SK-N-SH (cell line): ENCODE measurements at regions not wholly inside any gene's neighbourhood (a gene's known extent, or its start where the extent isn't known, plus 50 kb on each side); places are given as distances from the start of the nearest gene placed in this dataset.

Experiments
- CTCF ChIA-PET: fragments of 300-600, 350-600 bp; formaldehyde crosslinking; extraction: SDS; loops from one replicate; lab custom pipeline; 2021; lab: Yijun Ruan, JAX
- POLR2A ChIA-PET: fragments of 350-600 bp; sonication (Branson Sonifier 250); formaldehyde crosslinking; extraction: SDS; loops from one replicate; lab custom pipeline; 2020; ENCODE audit warnings: antibody characterized with exemption, inconsistent platforms; lab: Yijun Ruan, JAX
- DNase-seq: peaks from one replicate; pipeline ENCODE4 v3.0.0; 2012
- H2AFZ ChIP-seq: fragments of 200-600 bp; sonication (generic); 2 replicates; pipeline ENCODE4 v1.8.1; 2016; ENCODE audit warnings: antibody characterized with exemption, mild to moderate bottlenecking, low read depth
- H3F3A ChIP-seq: fragments of 200-600 bp; sonication (generic); replicated peaks from 2 replicates; pipeline ENCODE3; 2016; ENCODE audit warnings: antibody characterized with exemption, mild to moderate bottlenecking; ENCODE audit not compliant: insufficient read depth
- H3K27ac ChIP-seq, 2 experiments: fragments of 200-500 bp in 1 of 2; fragments of 200-600 bp in 1 of 2; sonication (Bioruptor generic) in 1 of 2; sonication (generic), shearing (Covaris generic) in 1 of 2; 2 replicates each; pipeline versions ENCODE4 v1.5.1 to v1.6.1; 2014 to 2016; ENCODE audit warnings: low read depth in 2 of 2, inconsistent platforms in 1 of 2, low read length in 1 of 2, mild to moderate bottlenecking in 1 of 2, mixed read lengths in 1 of 2
- H3K27me3 ChIP-seq: fragments of 200-600 bp; sonication (generic), shearing (Covaris generic); 2 replicates; pipeline ENCODE4 v1.6.1; 2016; ENCODE audit warnings: mixed run types; ENCODE audit not compliant: insufficient read depth
- H3K36me3 ChIP-seq, 2 experiments: fragments of 200-500 bp in 1 of 2; fragments of 200-600 bp in 1 of 2; sonication (Bioruptor generic) in 1 of 2; sonication (generic) in 1 of 2; replicated peaks in 1 of 2; 2 replicates each; pipeline versions ENCODE3 to v1.5.1; 2014 to 2016; ENCODE audit warnings: low read length in 1 of 2, mild to moderate bottlenecking in 1 of 2; ENCODE audit not compliant: insufficient read depth in 2 of 2, control insufficient read depth in 1 of 2
- H3K4me1 ChIP-seq, 2 experiments: fragments of 200-500 bp in 1 of 2; fragments of 200-600 bp in 1 of 2; sonication (Bioruptor generic) in 1 of 2; sonication (generic), shearing (Covaris generic) in 1 of 2; 2 replicates each; pipeline versions ENCODE4 v1.5.1 to v1.6.1; 2014 to 2016; ENCODE audit warnings: low read depth in 1 of 2, low read length in 1 of 2, mixed run types in 1 of 2; ENCODE audit not compliant: insufficient read depth in 2 of 2, control insufficient read depth in 1 of 2
- H3K4me2 ChIP-seq: fragments of 200-600 bp; sonication (generic), shearing (Covaris generic); 2 replicates; pipeline ENCODE4 v1.6.1; 2017; ENCODE audit warnings: mixed run types
- H3K4me3 ChIP-seq, 2 experiments: fragments of 200-500 bp in 1 of 2; fragments of 200-600 bp in 1 of 2; sonication (Bioruptor generic) in 1 of 2; sonication (generic), shearing (Covaris generic) in 1 of 2; 2 replicates each; pipeline versions ENCODE4 v1.5.1 to v1.8.1; 2014 to 2016; ENCODE audit warnings: low read depth in 2 of 2, inconsistent platforms in 1 of 2, low read length in 1 of 2, mild to moderate bottlenecking in 1 of 2, mixed read lengths in 1 of 2, moderate library complexity in 1 of 2
- H3K79me2 ChIP-seq: fragments of 200-600 bp; sonication (generic); 2 replicates; pipeline ENCODE4 v1.8.1; 2017; ENCODE audit warnings: mild to moderate bottlenecking; ENCODE audit not compliant: insufficient read depth
- H3K9ac ChIP-seq: fragments of 200-600 bp; sonication (generic); 2 replicates; pipeline ENCODE4 v1.6.1; 2017; ENCODE audit warnings: mixed run types
- H3K9me2 ChIP-seq: fragments of 200-600 bp; sonication (generic); 2 replicates; pipeline ENCODE4 v1.6.1; 2017; ENCODE audit warnings: mixed run types
- H3K9me3 ChIP-seq: fragments of 200-600 bp; sonication (generic); 2 replicates; pipeline ENCODE4 v1.6.1; 2017; ENCODE audit warnings: mixed run types, mild to moderate bottlenecking, moderate library complexity
- H4K20me1 ChIP-seq: fragments of 200-600 bp; sonication (generic); 2 replicates; pipeline ENCODE4 v1.6.1; 2017; ENCODE audit warnings: mild to moderate bottlenecking, mixed run types; ENCODE audit not compliant: insufficient read depth
- CTCF ChIP-seq: fragments of 200-600 bp; sonication (generic); IDR thresholded peaks from 2 replicates; pipeline ENCODE4 v1.6.1; 2017; ENCODE audit warnings: antibody characterized with exemption, mild to moderate bottlenecking, moderate library complexity
- EP300 ChIP-seq, 2 experiments: IDR thresholded peaks; 2 replicates each; pipeline versions ENCODE4 v1.4.0 to v1.6.1; 2012; ENCODE audit warnings: borderline replicate concordance in 1 of 2, low read depth in 1 of 2, low read length in 1 of 2
- EZH2phosphoT487 ChIP-seq: fragments of 200-600 bp; sonication (generic); IDR thresholded peaks from 2 replicates; pipeline ENCODE4 v1.6.1; 2017; ENCODE audit warnings: low read depth, mixed run types, mild to moderate bottlenecking, antibody characterized with exemption, moderate library complexity, borderline replicate concordance
- FOXJ3 ChIP-seq: sonication (generic); formaldehyde crosslinking; IDR thresholded peaks from 2 replicates; pipeline ENCODE4 v1.5.1; 2020; ENCODE audit warnings: mild to moderate bottlenecking, missing genetic modification reagents
- IRF3 ChIP-seq: fragments of 150-350 bp; IDR thresholded peaks from 2 replicates; pipeline ENCODE4 v1.6.1; 2016; ENCODE audit warnings: mild to moderate bottlenecking, low read depth, low read length
- JUND ChIP-seq: IDR thresholded peaks from 2 replicates; pipeline ENCODE4 v1.4.0; 2012
- MAX ChIP-seq: IDR thresholded peaks from 2 replicates; pipeline ENCODE4 v1.4.0; 2012; ENCODE audit warnings: low read depth
- MXI1 ChIP-seq: IDR thresholded peaks from 2 replicates; pipeline ENCODE4 v1.6.1; 2012; ENCODE audit warnings: mild to moderate bottlenecking, low read depth, low read length, improper control_type of control experiment
- POLR2AphosphoS5 ChIP-seq: IDR thresholded peaks from 2 replicates; pipeline ENCODE4 v1.6.1; 2012; ENCODE audit warnings: low read depth, low read length
- RAD21 ChIP-seq: IDR thresholded peaks from 2 replicates; pipeline ENCODE4 v1.6.1; 2012; ENCODE audit warnings: mild to moderate bottlenecking, low read length
- RFX5 ChIP-seq: IDR thresholded peaks from 2 replicates; pipeline ENCODE4 v1.6.1; 2012; ENCODE audit warnings: mild to moderate bottlenecking, improper control_type of control experiment, low read length
- SIN3A ChIP-seq: IDR thresholded peaks from 2 replicates; pipeline ENCODE4 v1.6.1; 2012; ENCODE audit warnings: low read depth, mild to moderate bottlenecking, low read length, moderate library complexity, borderline replicate concordance
- SMC3 ChIP-seq: IDR thresholded peaks from 2 replicates; pipeline ENCODE4 v1.6.1; 2012; ENCODE audit warnings: low read depth, low read length, improper control_type of control experiment
- TAF1 ChIP-seq: IDR thresholded peaks from 2 replicates; pipeline ENCODE4 v1.6.1; 2012; ENCODE audit warnings: low read depth, mild to moderate bottlenecking, low read length, moderate library complexity, borderline replicate concordance
- TCF12 ChIP-seq: IDR thresholded peaks from 2 replicates; pipeline ENCODE4 v1.4.0; 2012
- TEAD4 ChIP-seq: IDR thresholded peaks from 2 replicates; pipeline ENCODE4 v1.4.0; 2012; ENCODE audit warnings: mild to moderate bottlenecking, borderline replicate concordance; ENCODE audit not compliant: insufficient read depth
- USF2 ChIP-seq: fragments of 150-350 bp; IDR thresholded peaks from 2 replicates; pipeline ENCODE4 v1.6.1; 2017; ENCODE audit warnings: antibody characterized with exemption, low read length, low read depth, borderline replicate concordance
- ZBTB33 ChIP-seq: IDR thresholded peaks from 2 replicates; pipeline ENCODE4 v1.4.0; 2012; ENCODE audit warnings: low read depth, borderline replicate concordance
- WGBS: methylation state at CpG from one replicate; pipeline ENCODE4 v1.1.6; 2017; ENCODE audit warnings: low lambda C conversion rate; 5-methylcytosine and 5-hydroxymethylcytosine counted together

- Histone ChIP-seq H2AFZ (no peak overlapping the region), H3K9me2 (no peaks in the 10 kb centered on the region), H3K27ac (no peak overlapping the region), H3K4me2 (no peak overlapping the region), H3K9ac (no peak overlapping the region), H3K36me3 (no peaks in the 10 kb centered on the region), H3K27me3 (no peaks in the 10 kb centered on the region), H3K4me1 (no peaks in the 10 kb centered on the region), H3K9me3 (no peaks in the 10 kb centered on the region), H3K79me2 (no peaks in the 10 kb centered on the region), H3F3A (no peaks in the 10 kb centered on the region), H4K20me1 (no peaks in the 10 kb centered on the region), H3K4me3 (no peak overlapping the region)
- ChIA-PET CTCF (no interaction called here), POLR2A (no interaction called here)
- 31% methylated on average over 4 of the region's 5 CpGs for WGBS
- no peak for TF ChIP-seq JUND
- no peak for TF ChIP-seq ZBTB33
- no peak for TF ChIP-seq SMC3
- no peak for TF ChIP-seq FOXJ3
- TF ChIP-seq MXI1: no peak
- TF ChIP-seq SIN3A: no peak
- TF ChIP-seq RAD21: no peak
- TF ChIP-seq TEAD4: no peak
- TF ChIP-seq EZH2phosphoT487: no peak
- no peak for TF ChIP-seq MAX
- no peak for TF ChIP-seq TCF12
- TF ChIP-seq CTCF: no peak
- TF ChIP-seq POLR2AphosphoS5: no peak
- no peak for TF ChIP-seq EP300 (IDR thresholded peaks at IDR 0.05; ENCODE audit: borderline replicate concordance in 1 of 2, low read depth in 1 of 2, low read length in 1 of 2)
- no peak for TF ChIP-seq IRF3
- no peak for TF ChIP-seq USF2
- TF ChIP-seq TAF1: no peak
- TF ChIP-seq RFX5: no peak
- DNase-seq: no peak
These were observed 148.0 kb downstream of the FOXL1 start for GRCh38 chr16:86726340-86726739.
